ENCODE measurements at regions not wholly inside any gene's neighbourhood (a gene's known extent, or its start where the extent isn't known, plus 50 kb on each side); places are given as distances from the start of the nearest gene placed in this dataset.

GRCh38 chrX:39398963-39399261 is 597.7 kb downstream of the MID1IP1 start:
- no peak for TF ChIP-seq CTCF (IDR thresholded peaks at IDR 0.05)
- no peak for TF ChIP-seq POLR2A (IDR thresholded peaks at IDR 0.05)

Measured in ovary (tissue), 3 donors.